ENCODE measurements at regions not wholly inside any gene's neighbourhood (a gene's known extent, or its start where the extent isn't known, plus 50 kb on each side); places are given as distances from the start of the nearest gene placed in this dataset.
"Not testable (repeated sequence)": the region's sequence is repeated elsewhere in the genome, so short reads cannot be mapped to it uniquely, and the experiment has no call there.

- TF ChIP-seq, protein P1, sequence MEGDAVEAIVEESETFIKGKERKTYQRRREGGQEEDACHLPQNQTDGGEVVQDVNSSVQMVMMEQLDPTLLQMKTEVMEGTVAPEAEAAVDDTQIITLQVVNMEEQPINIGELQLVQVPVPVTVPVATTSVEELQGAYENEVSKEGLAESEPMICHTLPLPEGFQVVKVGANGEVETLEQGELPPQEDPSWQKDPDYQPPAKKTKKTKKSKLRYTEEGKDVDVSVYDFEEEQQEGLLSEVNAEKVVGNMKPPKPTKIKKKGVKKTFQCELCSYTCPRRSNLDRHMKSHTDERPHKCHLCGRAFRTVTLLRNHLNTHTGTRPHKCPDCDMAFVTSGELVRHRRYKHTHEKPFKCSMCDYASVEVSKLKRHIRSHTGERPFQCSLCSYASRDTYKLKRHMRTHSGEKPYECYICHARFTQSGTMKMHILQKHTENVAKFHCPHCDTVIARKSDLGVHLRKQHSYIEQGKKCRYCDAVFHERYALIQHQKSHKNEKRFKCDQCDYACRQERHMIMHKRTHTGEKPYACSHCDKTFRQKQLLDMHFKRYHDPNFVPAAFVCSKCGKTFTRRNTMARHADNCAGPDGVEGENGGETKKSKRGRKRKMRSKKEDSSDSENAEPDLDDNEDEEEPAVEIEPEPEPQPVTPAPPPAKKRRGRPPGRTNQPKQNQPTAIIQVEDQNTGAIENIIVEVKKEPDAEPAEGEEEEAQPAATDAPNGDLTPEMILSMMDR (conservative IDR thresholded peaks at IDR 0.05; ENCODE audit: low read depth, low read length), result not testable (repeated sequence)
- not testable (repeated sequence) for TF ChIP-seq CEBPB (IDR thresholded peaks at IDR 0.05; ENCODE audit: low read depth, low read length); SMC3 (IDR thresholded peaks at IDR 0.05; ENCODE audit: low read depth, low read length); RCOR1 (IDR thresholded peaks at IDR 0.05; ENCODE audit: insufficient replicate concordance, low read length); POLR2A (IDR thresholded peaks at IDR 0.05; ENCODE audit: low read depth, low read length); RFX5 (IDR thresholded peaks at IDR 0.05; ENCODE audit: low read depth, low read length); CHD1 (IDR thresholded peaks at IDR 0.05; ENCODE audit: low read depth, low read length); RAD21 (IDR thresholded peaks at IDR 0.05; ENCODE audit: low read length); MAZ (IDR thresholded peaks at IDR 0.05; ENCODE audit: borderline replicate concordance, low read depth, low read length); USF2 (IDR thresholded peaks at IDR 0.05; ENCODE audit: low read depth, low read length); FOS (IDR thresholded peaks at IDR 0.05; ENCODE audit: low read depth, low read length); MXI1 (IDR thresholded peaks at IDR 0.05; ENCODE audit: borderline replicate concordance, low read depth, low read length)
These were observed 432.3 kb upstream of the ID4 start for GRCh38 chr6:19404884-19405283.

All from IMR-90 (cell line).